Skeletal muscle satellite cell (primary cell): ENCODE measurements at regions not wholly inside any gene's neighbourhood (a gene's known extent, or its start where the extent isn't known, plus 50 kb on each side); places are given as distances from the start of the nearest gene placed in this dataset.
"Not testable (repeated sequence)": the region's sequence is repeated elsewhere in the genome, so short reads cannot be mapped to it uniquely, and the experiment has no call there.

Source experiments
- H3K27me3 ChIP-seq: 2 replicates; pipeline ENCODE4 v1.7.0; 2013; ENCODE audit warnings: low read length; ENCODE audit not compliant: control insufficient read depth, insufficient read depth
- H3K36me3 ChIP-seq: 2 replicates; pipeline ENCODE4 v1.7.0; 2013; ENCODE audit warnings: mild to moderate bottlenecking, control low read depth, low read length; ENCODE audit not compliant: insufficient read depth
- H3K4me1 ChIP-seq: 2 replicates; pipeline ENCODE4 v1.7.0; 2013; ENCODE audit warnings: low read length; ENCODE audit not compliant: control insufficient read depth, insufficient read depth
- H3K4me2 ChIP-seq: 2 replicates; pipeline ENCODE4 v1.7.0; 2013; ENCODE audit warnings: mild to moderate bottlenecking, low read length
- H3K4me3 ChIP-seq: 2 replicates; pipeline ENCODE4 v1.7.0; 2013; ENCODE audit warnings: low read length
- H3K9ac ChIP-seq: 2 replicates; pipeline ENCODE4 v1.7.0; 2013; ENCODE audit warnings: mild to moderate bottlenecking, low read depth, low read length, moderate library complexity
- H3K9me3 ChIP-seq: replicated peaks from 2 replicates; pipeline ENCODE4 v1.7.0; 2013; ENCODE audit warnings: mild to moderate bottlenecking, control low read depth, low read length

DNA sequence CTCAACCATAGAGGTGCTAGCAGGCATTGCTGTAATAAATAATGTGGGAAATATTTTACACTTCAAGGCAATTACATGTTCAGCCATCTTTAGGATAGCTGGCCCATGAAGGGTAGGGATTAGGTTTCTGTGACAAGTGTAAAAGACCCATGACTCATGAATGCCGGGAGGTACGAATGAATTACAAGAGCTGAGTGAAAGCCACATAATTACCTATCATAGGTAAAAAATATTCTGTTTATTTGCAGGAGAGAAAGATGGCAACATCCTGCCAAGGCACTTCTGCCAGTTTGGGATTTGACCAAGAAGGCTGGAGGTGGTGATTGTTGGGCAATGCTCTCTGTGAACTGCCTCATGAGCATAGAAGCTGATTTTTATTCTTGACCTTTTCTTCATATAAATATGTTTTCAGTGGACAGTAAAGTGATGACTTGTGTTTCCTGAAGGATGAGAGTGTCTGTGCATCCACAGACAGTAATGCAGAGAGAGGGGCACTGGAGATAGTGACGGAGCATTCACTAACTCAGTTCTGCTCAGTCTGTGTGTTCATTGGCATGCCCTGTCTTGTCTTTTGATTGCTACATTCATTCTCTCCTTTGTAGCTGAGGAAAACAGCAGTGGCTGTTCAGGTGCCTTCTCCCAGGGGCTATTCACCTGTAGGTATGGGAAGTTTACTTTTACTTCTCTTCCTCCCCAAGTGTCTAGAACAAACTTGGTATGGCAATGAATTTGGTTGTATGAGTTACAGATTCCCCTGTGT, 481.1 kb downstream of the TFAP2B start:
- Histone ChIP-seq H3K4me3 (no peak overlapping the region), H3K27me3 (no peaks in the 10 kb centered on the region)

GRCh38 chr6:51300510-51300909, 481.8 kb downstream of the TFAP2B start:
- Histone ChIP-seq H3K27me3 (no peaks in the 10 kb centered on the region), H3K4me2 (no peak overlapping the region), H3K36me3 (no peaks in the 10 kb centered on the region), H3K4me3 (no peak overlapping the region), H3K9me3 (no peaks in the 10 kb centered on the region), H3K4me1 (no peaks in the 10 kb centered on the region), H3K9ac (no peak overlapping the region)

More for the DNA sequence above, 481.1 kb downstream of the TFAP2B start:
- Histone ChIP-seq H3K4me2 (no peak overlapping the region), H3K4me1 (no peaks in the 10 kb centered on the region), H3K9ac (no peak overlapping the region), H3K9me3 (no peaks in the 10 kb centered on the region), H3K36me3 (no peaks in the 10 kb centered on the region)

DNA sequence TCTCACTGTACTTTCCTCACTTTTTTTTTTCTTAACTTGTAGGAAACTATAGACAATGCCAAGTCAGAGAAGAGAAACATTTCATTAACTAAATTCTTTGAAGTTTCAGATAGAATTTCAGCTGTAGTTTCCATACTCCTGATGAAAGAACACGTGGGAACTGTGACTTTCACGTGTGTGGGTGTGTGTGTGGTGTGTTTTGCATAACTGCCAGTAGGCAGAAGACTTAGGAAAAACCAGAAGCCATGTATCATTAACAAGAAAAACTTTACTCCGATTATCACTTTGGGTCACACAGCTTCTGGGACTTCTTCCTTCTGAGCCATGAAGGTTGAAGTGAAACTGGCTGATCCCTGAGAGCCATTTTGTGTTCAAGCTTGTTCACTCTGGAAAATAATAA, 483.3 kb downstream of the TFAP2B start:
- H3K9me3 ChIP-seq: peaks cover 3% of the 10 kb centered on the region
- H3K36me3 ChIP-seq: no peaks in the 10 kb centered on the region
- H3K4me1 ChIP-seq: no peaks in the 10 kb centered on the region
- no peak overlapping the region for H3K9ac ChIP-seq
- no peak overlapping the region for H3K4me3 ChIP-seq
- H3K27me3 ChIP-seq: no peaks in the 10 kb centered on the region
- no peak overlapping the region for H3K4me2 ChIP-seq

GRCh38 chr6:51302431-51302830, 483.8 kb downstream of the TFAP2B start:
- no peak overlapping the region for H3K4me3 ChIP-seq
- no peaks in the 10 kb centered on the region for H3K4me1 ChIP-seq

GRCh38 chr6:51303338-51303737, 484.7 kb downstream of the TFAP2B start:
- Histone ChIP-seq H3K36me3 (no peaks in the 10 kb centered on the region), H3K27me3 (no peaks in the 10 kb centered on the region), H3K4me2 (no peak overlapping the region), H3K4me3 (no peak overlapping the region), H3K9me3 (peaks cover 3% of the 10 kb centered on the region), H3K4me1 (no peaks in the 10 kb centered on the region), H3K9ac (no peak overlapping the region)

More at GRCh38 chr6:51302431-51302830, 483.8 kb downstream of the TFAP2B start:
- H3K9me3 ChIP-seq: peaks cover 3% of the 10 kb centered on the region
- no peaks in the 10 kb centered on the region for H3K27me3 ChIP-seq
- no peak overlapping the region for H3K9ac ChIP-seq
- no peaks in the 10 kb centered on the region for H3K36me3 ChIP-seq
- H3K4me2 ChIP-seq: no peak overlapping the region

DNA sequence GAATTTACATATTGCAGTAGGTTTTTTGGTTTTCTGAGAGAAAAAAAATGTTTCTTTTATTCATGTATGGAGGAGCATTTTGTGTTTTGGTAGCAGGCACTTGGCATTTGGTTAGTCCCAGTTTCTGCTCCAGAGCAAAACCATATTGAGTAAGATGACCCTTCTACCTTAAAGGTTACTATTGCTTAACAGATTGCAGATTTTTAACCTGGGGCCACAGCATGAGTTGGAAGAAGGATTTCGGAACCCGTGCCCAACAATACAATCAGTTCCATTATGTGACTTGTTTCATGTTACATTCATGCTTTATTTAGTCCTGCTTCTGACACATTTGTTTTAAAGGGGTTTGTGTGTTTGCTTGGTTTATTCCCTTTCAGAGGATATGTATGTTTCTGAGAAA, 496.3 kb downstream of the TFAP2B start:
- Histone ChIP-seq H3K4me1 (no peaks in the 10 kb centered on the region), H3K27me3 (no peaks in the 10 kb centered on the region)

GRCh38 chr6:51318674-51319073, 500.0 kb downstream of the TFAP2B start:
- Histone ChIP-seq H3K36me3 (no peaks in the 10 kb centered on the region), H3K27me3 (no peaks in the 10 kb centered on the region)

More for the DNA sequence above, 496.3 kb downstream of the TFAP2B start:
- Histone ChIP-seq H3K9me3 (no peaks in the 10 kb centered on the region), H3K4me3 (no peak overlapping the region), H3K9ac (no peak overlapping the region), H3K4me2 (no peak overlapping the region), H3K36me3 (no peaks in the 10 kb centered on the region)

GRCh38 chr6:51321477-51321876, 502.8 kb downstream of the TFAP2B start:
- H3K4me1 ChIP-seq, H3K9me3 ChIP-seq, H3K4me2 ChIP-seq, H3K4me3 ChIP-seq, H3K36me3 ChIP-seq, H3K27me3 ChIP-seq, H3K9ac ChIP-seq: not testable (repeated sequence)

More at GRCh38 chr6:51318674-51319073, 500.0 kb downstream of the TFAP2B start:
- no peak overlapping the region for H3K4me3 ChIP-seq
- peaks cover 3% of the 10 kb centered on the region for H3K9me3 ChIP-seq
- H3K4me2 ChIP-seq: no peak overlapping the region
- H3K4me1 ChIP-seq: no peaks in the 10 kb centered on the region
- H3K9ac ChIP-seq: no peak overlapping the region

GRCh38 chr6:51322505-51322904, 503.8 kb downstream of the TFAP2B start:
- Histone ChIP-seq H3K4me2 (no peak overlapping the region), H3K36me3 (no peaks in the 10 kb centered on the region), H3K27me3 (no peaks in the 10 kb centered on the region)

GRCh38 chr6:51323056-51323455, 504.4 kb downstream of the TFAP2B start:
- no peaks in the 10 kb centered on the region for H3K36me3 ChIP-seq
- H3K4me3 ChIP-seq: no peak overlapping the region
- no peaks in the 10 kb centered on the region for H3K4me1 ChIP-seq
- H3K27me3 ChIP-seq: no peaks in the 10 kb centered on the region
- no peak overlapping the region for H3K4me2 ChIP-seq
- peaks cover 3% of the 10 kb centered on the region for H3K9me3 ChIP-seq
- H3K9ac ChIP-seq: no peak overlapping the region

More at GRCh38 chr6:51322505-51322904, 503.8 kb downstream of the TFAP2B start:
- no peaks in the 10 kb centered on the region for H3K4me1 ChIP-seq
- H3K9me3 ChIP-seq: peaks cover 3% of the 10 kb centered on the region
- H3K4me3 ChIP-seq: no peak overlapping the region
- H3K9ac ChIP-seq: no peak overlapping the region

DNA sequence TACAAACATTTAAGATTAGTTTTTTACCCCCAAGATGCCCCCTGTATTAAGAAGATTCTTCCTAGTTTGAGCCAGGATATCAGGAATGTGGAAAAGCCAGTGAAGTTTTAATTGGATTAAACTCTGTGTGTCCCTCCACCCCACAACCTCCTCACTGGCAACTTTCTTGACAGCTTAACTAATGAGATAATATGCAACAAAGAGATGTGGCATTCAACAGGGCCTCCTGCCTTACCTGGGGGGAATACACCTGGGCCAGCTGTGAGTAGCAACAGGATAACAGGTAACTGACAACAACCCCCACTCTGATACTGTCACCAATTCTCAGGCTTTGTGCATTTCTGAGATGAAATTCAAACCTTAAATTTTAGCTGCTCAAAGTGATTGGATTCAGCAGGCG, 512.3 kb downstream of the TFAP2B start:
- Histone ChIP-seq H3K9me3 (no peaks in the 10 kb centered on the region), H3K4me3 (no peak overlapping the region), H3K4me1 (no peaks in the 10 kb centered on the region), H3K36me3 (no peaks in the 10 kb centered on the region), H3K27me3 (no peaks in the 10 kb centered on the region), H3K4me2 (no peak overlapping the region), H3K9ac (no peak overlapping the region)

DNA sequence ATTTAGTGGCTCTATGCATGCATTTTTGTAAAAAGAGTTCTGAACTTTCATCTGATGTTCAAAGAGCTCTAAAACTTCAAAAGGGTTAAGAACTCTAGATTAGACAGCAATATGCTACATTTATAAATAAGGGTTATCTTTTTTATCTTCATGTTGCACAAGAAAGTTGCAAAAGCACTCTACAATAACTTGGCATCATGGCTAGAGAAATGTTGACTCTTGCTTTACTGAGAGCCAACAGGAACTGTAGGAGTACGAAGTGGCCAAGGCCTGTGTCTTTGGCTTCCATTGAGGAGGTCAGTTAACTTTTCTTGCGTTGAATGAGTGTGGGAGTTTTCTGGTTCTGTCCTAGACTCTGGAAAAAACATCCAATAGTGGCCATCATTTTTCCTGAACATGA, 516.9 kb downstream of the TFAP2B start:
- no peaks in the 10 kb centered on the region for H3K36me3 ChIP-seq
- no peaks in the 10 kb centered on the region for H3K4me1 ChIP-seq
- no peak overlapping the region for H3K9ac ChIP-seq
- H3K9me3 ChIP-seq: no peaks in the 10 kb centered on the region
- no peak overlapping the region for H3K4me3 ChIP-seq
- H3K4me2 ChIP-seq: no peak overlapping the region
- no peaks in the 10 kb centered on the region for H3K27me3 ChIP-seq
